ENCODE measurements at regions not wholly inside any gene's neighbourhood (a gene's known extent, or its start where the extent isn't known, plus 50 kb on each side); places are given as distances from the start of the nearest gene placed in this dataset.

- ATAC-seq (no peak), DNase-seq (ENCODE audit: low read depth, low spot score) (no peak)
- intact Hi-C loops (cut with micrococcal nuclease) = no loop called here
- BruUV-seq (replicated peaks) = no TSS peak
- no peaks in the 10 kb centered on the region for H3K36me3 ChIP-seq (ENCODE audit: control insufficient read depth in 1 of 2, insufficient read depth in 2 of 2, low read length in 2 of 2)
- H3K4me2 ChIP-seq (ENCODE audit: low read length) = no peak overlapping the region
- no peaks in the 10 kb centered on the region for H3K9me3 ChIP-seq (ENCODE audit: control insufficient read depth in 1 of 2, insufficient read depth in 1 of 2, low read depth in 1 of 2, low read length in 2 of 2)
- no peaks in the 10 kb centered on the region for H4K20me1 ChIP-seq (ENCODE audit: insufficient read depth)
- CTCF ChIA-PET = no interaction called here
- H3K9me2 ChIP-seq (ENCODE audit: insufficient read depth) = no peaks in the 10 kb centered on the region
- H2AFZ ChIP-seq (ENCODE audit: low read depth, low read length, poor library complexity, severe bottlenecking) = no peak overlapping the region
- TF ChIP-seq EZH2phosphoT487 (IDR thresholded peaks at IDR 0.05; ENCODE audit: borderline replicate concordance) = no peak
- no peak for TF ChIP-seq ATF3 (IDR thresholded peaks at IDR 0.05)
- RAD21 ChIA-PET (ENCODE audit: low non-redundant PET in 1 of 2, low total read pairs in 2 of 2, uncharacterized antibody in 2 of 2, unreplicated experiment in 2 of 2) = no interaction called here
- H3K27me3 ChIP-seq (ENCODE audit: insufficient read depth, low read length) = peaks cover 15% of the 10 kb centered on the region
- no peak overlapping the region for H3K27ac ChIP-seq (ENCODE audit: low read depth, low read length)
- no peaks in the 10 kb centered on the region for H3K79me2 ChIP-seq (ENCODE audit: insufficient read depth, low read length)
- no peak overlapping the region for H3K9ac ChIP-seq (ENCODE audit: low read length)
- H3K4me3 ChIP-seq (replicated peaks in 1 of 2; ENCODE audit: low read depth in 1 of 2, low read length in 2 of 2) = no peak overlapping the region
- no peaks in the 10 kb centered on the region for H3K4me1 ChIP-seq (ENCODE audit: control insufficient read depth in 1 of 2, insufficient read depth in 2 of 2, low read length in 2 of 2)
- POLR2A ChIA-PET = no interaction called here
These were observed 154.6 kb upstream of the RGMA start for GRCh38 chr15:93243573-93243972.

GRCh38 chr15:93241696-93242585 lies 152.9 kb upstream of the RGMA start:
- DNase-seq (ENCODE audit: low read depth, low spot score) = no peak
- ATAC-seq = no peak
- ChIA-PET POLR2A (no interaction called here), RAD21 (ENCODE audit: low non-redundant PET in 1 of 2, low total read pairs in 2 of 2, uncharacterized antibody in 2 of 2, unreplicated experiment in 2 of 2) (no interaction called here), CTCF (no interaction called here)
- Histone ChIP-seq H3K4me3 (replicated peaks in 1 of 2; ENCODE audit: low read depth in 1 of 2, low read length in 2 of 2) (no peak overlapping the region), H3K4me2 (ENCODE audit: low read length) (no peak overlapping the region), H3K9me3 (ENCODE audit: control insufficient read depth in 1 of 2, insufficient read depth in 1 of 2, low read depth in 1 of 2, low read length in 2 of 2) (no peaks in the 10 kb centered on the region), H2AFZ (ENCODE audit: low read depth, low read length, poor library complexity, severe bottlenecking) (no peak overlapping the region), H3K9me2 (ENCODE audit: insufficient read depth) (no peaks in the 10 kb centered on the region), H3K79me2 (ENCODE audit: insufficient read depth, low read length) (no peaks in the 10 kb centered on the region), H3K27me3 (ENCODE audit: insufficient read depth, low read length) (peaks cover 14% of the 10 kb centered on the region), H3K27ac (ENCODE audit: low read depth, low read length) (no peak overlapping the region), H4K20me1 (ENCODE audit: insufficient read depth) (no peaks in the 10 kb centered on the region), H3K4me1 (ENCODE audit: control insufficient read depth in 1 of 2, insufficient read depth in 2 of 2, low read length in 2 of 2) (no peaks in the 10 kb centered on the region), H3K36me3 (ENCODE audit: control insufficient read depth in 1 of 2, insufficient read depth in 2 of 2, low read length in 2 of 2) (no peaks in the 10 kb centered on the region), H3K9ac (ENCODE audit: low read length) (no peak overlapping the region)
- TF ChIP-seq SRF (IDR thresholded peaks at IDR 0.05; ENCODE audit: low read depth) (no peak), FOSL1 (IDR thresholded peaks at IDR 0.05; ENCODE audit: low read depth) (no peak), JUND (IDR thresholded peaks at IDR 0.05) (no peak), EZH2 (IDR thresholded peaks at IDR 0.05) (no peak)
- BruUV-seq (replicated peaks) = no TSS peak
- intact Hi-C loops (cut with micrococcal nuclease) = no loop called here
